ENCODE measurements at regions not wholly inside any gene's neighbourhood (a gene's known extent, or its start where the extent isn't known, plus 50 kb on each side); places are given as distances from the start of the nearest gene placed in this dataset.

DNA sequence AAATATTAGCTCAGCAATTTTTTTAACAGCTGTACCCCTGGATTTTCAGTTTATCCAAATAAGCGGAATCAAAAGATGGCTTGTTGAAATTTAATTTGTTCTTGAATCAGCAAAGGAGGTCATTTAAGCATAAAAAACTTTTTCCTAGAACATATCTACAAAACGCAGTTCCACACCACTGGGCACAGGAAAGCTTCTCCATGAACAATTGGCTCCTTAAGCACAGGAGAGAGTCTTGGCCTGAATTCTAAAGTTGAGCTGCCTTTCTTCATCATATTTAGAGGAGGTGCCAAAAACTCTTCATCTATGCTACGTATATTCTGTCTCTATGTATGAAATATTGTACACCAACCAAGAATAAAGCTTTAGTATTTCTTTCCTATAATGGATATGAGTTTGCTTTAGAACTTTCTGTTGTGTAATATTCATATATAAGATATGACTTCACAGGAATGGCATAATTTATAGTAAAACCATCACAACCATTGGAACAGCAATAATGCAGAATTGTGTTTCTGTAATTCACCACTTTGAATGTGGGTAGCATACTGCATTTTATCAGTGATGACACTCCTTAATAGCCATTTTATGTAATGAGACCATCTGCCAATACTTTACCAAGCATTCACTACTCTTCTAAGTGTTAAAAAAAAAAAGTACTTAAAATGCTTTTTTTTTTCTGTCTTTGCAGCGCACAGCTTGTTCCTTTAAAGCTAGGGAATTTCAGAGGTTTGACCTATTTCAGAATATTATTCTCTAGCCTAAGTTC lies 263.7 kb downstream of the SLITRK6 start:
- no peak for TF ChIP-seq POLR2AphosphoS5 (IDR thresholded peaks at IDR 0.05; ENCODE audit: low read depth, low read length)
- no peak for TF ChIP-seq TAF1 (IDR thresholded peaks at IDR 0.05; ENCODE audit: borderline replicate concordance, insufficient read depth, low read length)
- no peak for TF ChIP-seq SIN3A (IDR thresholded peaks at IDR 0.05; ENCODE audit: borderline replicate concordance, insufficient read depth, low read length)
- TF ChIP-seq REST (IDR thresholded peaks at IDR 0.05; ENCODE audit: insufficient read depth in 1 of 2, low read depth in 2 of 2, low read length in 2 of 2), result no peak
- TF ChIP-seq FOXP2 (optimal IDR thresholded peaks at IDR 0.05; ENCODE audit: borderline replicate concordance, extremely low read depth, extremely low read length, insufficient read depth), result no peak
